Left ventricle myocardium inferior (tissue), 1 donor: ENCODE measurements at regions not wholly inside any gene's neighbourhood (a gene's known extent, or its start where the extent isn't known, plus 50 kb on each side); places are given as distances from the start of the nearest gene placed in this dataset.

Experiments
- DNase-seq: peaks from one replicate; pipeline ENCODE4 v3.0.0-alpha.2; 2020
- H3K27ac ChIP-seq: fragments of 200-600 bp; replicated peaks from 2 replicates; pipeline ENCODE4 v1.8.0; 2021
- H3K27me3 ChIP-seq: fragments of 200-600 bp; 2 replicates; pipeline ENCODE4 v1.8.0; 2021; ENCODE audit warnings: low read depth
- H3K36me3 ChIP-seq: fragments of 200-600 bp; 2 replicates; pipeline ENCODE4 v1.8.0; 2021
- H3K4me1 ChIP-seq: fragments of 200-600 bp; 2 replicates; pipeline ENCODE4 v1.8.0; 2021
- H3K4me3 ChIP-seq: fragments of 200-600 bp; 2 replicates; pipeline ENCODE4 v1.8.0; 2021; ENCODE audit warnings: mild to moderate bottlenecking, moderate library complexity
- H3K9me3 ChIP-seq: fragments of 200-600 bp; replicated peaks from 2 replicates; pipeline ENCODE4 v1.8.0; 2021
- CTCF ChIP-seq: fragments of 200-600 bp; IDR thresholded peaks from 2 replicates; pipeline ENCODE4 v1.8.0; 2021; ENCODE audit warnings: antibody characterized with exemption, mild to moderate bottlenecking, borderline replicate concordance
- intact Hi-C: fragments of 100-400 bp; cut with micrococcal nuclease; formaldehyde crosslinking; loops from one replicate; pipeline ENCODE4 v1.11.0; 2022
- donor health status: DM: no; HTN: yes; CAD: no; lungs with severe emphysema.

- Histone ChIP-seq H3K27ac (no peak overlapping the region), H3K4me3 (no peak overlapping the region), H3K27me3 (no peaks in the 10 kb centered on the region), H3K9me3 (peaks cover 31% of the 10 kb centered on the region), H3K36me3 (no peaks in the 10 kb centered on the region), H3K4me1 (no peaks in the 10 kb centered on the region)
- intact Hi-C loops, result no loop called here
- DNase-seq, result no peak
- TF ChIP-seq CTCF, result no peak
Observed at GRCh38 chr3:80668600-80669294, 900.9 kb upstream of the ROBO1 start.

- TF ChIP-seq CTCF, result no peak
- Histone ChIP-seq H3K4me1 (no peaks in the 10 kb centered on the region), H3K36me3 (no peaks in the 10 kb centered on the region), H3K27me3 (no peaks in the 10 kb centered on the region), H3K4me3 (no peak overlapping the region), H3K9me3 (peaks cover 31% of the 10 kb centered on the region), H3K27ac (no peak overlapping the region)
- DNase-seq, result no peak
- intact Hi-C loops, result no loop called here
Observed at GRCh38 chr3:80668100-80668499, 900.3 kb upstream of the ROBO1 start.

- H3K9me3 ChIP-seq, result peaks cover 24% of the 10 kb centered on the region
- H3K27me3 ChIP-seq, result no peaks in the 10 kb centered on the region
- H3K36me3 ChIP-seq, result no peaks in the 10 kb centered on the region
- intact Hi-C loops, result no loop called here
- H3K4me3 ChIP-seq, result no peak overlapping the region
- H3K27ac ChIP-seq, result no peak overlapping the region
- no peaks in the 10 kb centered on the region for H3K4me1 ChIP-seq
- no peak for DNase-seq
- TF ChIP-seq CTCF, result no peak
Observed at GRCh38 chr3:80663426-80663825, 895.6 kb upstream of the ROBO1 start.

- intact Hi-C loops, result no loop called here
- H3K27me3 ChIP-seq, result no peaks in the 10 kb centered on the region
- H3K36me3 ChIP-seq, result no peaks in the 10 kb centered on the region
- H3K27ac ChIP-seq, result no peak overlapping the region
- no peaks in the 10 kb centered on the region for H3K4me1 ChIP-seq
- H3K4me3 ChIP-seq, result no peak overlapping the region
- peaks cover 13% of the 10 kb centered on the region for H3K9me3 ChIP-seq
- DNase-seq, result no peak
- TF ChIP-seq CTCF, result no peak
Observed at GRCh38 chr3:80655216-80655615, 887.4 kb upstream of the ROBO1 start.

GRCh38 chr3:80649170-80649569 is 881.4 kb upstream of the ROBO1 start:
- no peak for DNase-seq
- H3K27me3 ChIP-seq, result no peaks in the 10 kb centered on the region
- no peak for TF ChIP-seq CTCF
- H3K9me3 ChIP-seq, result peaks cover 5% of the 10 kb centered on the region
- H3K4me3 ChIP-seq, result no peak overlapping the region
- no peaks in the 10 kb centered on the region for H3K36me3 ChIP-seq
- intact Hi-C loops, result no loop called here
- no peak overlapping the region for H3K27ac ChIP-seq
- no peaks in the 10 kb centered on the region for H3K4me1 ChIP-seq
